GM12878 (cell line): ENCODE measurements at regions not wholly inside any gene's neighbourhood (a gene's known extent, or its start where the extent isn't known, plus 50 kb on each side); places are given as distances from the start of the nearest gene placed in this dataset.

Source experiments
- CEBPB ChIP-seq, 2 experiments: fragments of 150-350 bp in 1 of 2; IDR thresholded peaks; 2 replicates each; pipeline ENCODE4 v1.6.1; 2012 to 2014; ENCODE audit warnings: low read depth in 2 of 2, low read length in 2 of 2, borderline replicate concordance in 1 of 2, inconsistent platforms in 1 of 2
- CREB1 ChIP-seq: IDR thresholded peaks from 2 replicates; pipeline ENCODE4 v1.6.1; 2012; ENCODE audit warnings: low read depth, mild to moderate bottlenecking, inconsistent platforms
- DPF2 ChIP-seq: fragments of 450-650 bp; IDR thresholded peaks from 2 replicates; pipeline ENCODE4 v1.6.1; 2017; ENCODE audit warnings: mild to moderate bottlenecking
- IRF4 ChIP-seq: IDR thresholded peaks from 2 replicates; pipeline ENCODE4 v1.6.1; 2011; ENCODE audit warnings: low read depth, low read length
- MYC ChIP-seq: IDR thresholded peaks from 2 replicates; pipeline ENCODE4 v1.6.1; 2011; ENCODE audit warnings: mild to moderate bottlenecking, low read length, moderate library complexity, inconsistent platforms; ENCODE audit not compliant: insufficient read depth, insufficient replicate concordance, insufficient read length, severe bottlenecking
- NR2C2 ChIP-seq: IDR thresholded peaks from 2 replicates; pipeline ENCODE4 v1.6.1; 2011; ENCODE audit warnings: borderline replicate concordance, low read depth; ENCODE audit not compliant: control insufficient read depth, insufficient read length
- NRF1 ChIP-seq: conservative IDR thresholded peaks from 2 replicates; pipeline ENCODE4 v1.6.1; 2011; ENCODE audit warnings: mild to moderate bottlenecking, low read depth, low read length, improper control_type of control experiment
- POLR2AphosphoS5 ChIP-seq: IDR thresholded peaks from 2 replicates; pipeline ENCODE4 v1.6.1; 2011; ENCODE audit warnings: mild to moderate bottlenecking, low read length, inconsistent platforms
- POU2F2 ChIP-seq: IDR thresholded peaks from 3 replicates; pipeline ENCODE4 v1.6.1; 2011; ENCODE audit warnings: low read depth, mild to moderate bottlenecking, low read length, borderline replicate concordance
- TARDBP ChIP-seq: IDR thresholded peaks from 2 replicates; pipeline ENCODE4 v1.6.1; 2016; ENCODE audit warnings: borderline replicate concordance
- USF1 ChIP-seq: IDR thresholded peaks from 2 replicates; pipeline ENCODE4 v1.6.1; 2011; ENCODE audit warnings: borderline replicate concordance, low read depth, mild to moderate bottlenecking, moderate library complexity, mixed read lengths, low read length; ENCODE audit not compliant: insufficient read depth; ENCODE audit errors: extremely low read length
- YY1 ChIP-seq: IDR thresholded peaks from 2 replicates; pipeline ENCODE4 v1.6.1; 2011; ENCODE audit warnings: low read depth, mild to moderate bottlenecking, low read length
- TF ChIP-seq, protein P1 (sequence below): IDR thresholded peaks from 2 replicates; pipeline ENCODE4 v1.6.1; 2012; ENCODE audit warnings: mild to moderate bottlenecking, low read depth, low read length
- TF ChIP-seq, protein P2 (sequence below), 3 experiments: IDR thresholded peaks in 2 of 3; conservative IDR thresholded peaks in 1 of 3; 2 replicates each; pipeline ENCODE4 v1.5.1; 2011; ENCODE audit warnings: low read depth in 3 of 3, low read length in 3 of 3, mild to moderate bottlenecking in 3 of 3, control low read depth in 2 of 3, moderate library complexity in 2 of 3, inconsistent platforms in 1 of 3, mixed read lengths in 1 of 3; ENCODE audit not compliant: control insufficient read depth in 2 of 3, insufficient read depth in 1 of 3; ENCODE audit errors: extremely low read depth in 1 of 3

- TF ChIP-seq, protein P1, sequence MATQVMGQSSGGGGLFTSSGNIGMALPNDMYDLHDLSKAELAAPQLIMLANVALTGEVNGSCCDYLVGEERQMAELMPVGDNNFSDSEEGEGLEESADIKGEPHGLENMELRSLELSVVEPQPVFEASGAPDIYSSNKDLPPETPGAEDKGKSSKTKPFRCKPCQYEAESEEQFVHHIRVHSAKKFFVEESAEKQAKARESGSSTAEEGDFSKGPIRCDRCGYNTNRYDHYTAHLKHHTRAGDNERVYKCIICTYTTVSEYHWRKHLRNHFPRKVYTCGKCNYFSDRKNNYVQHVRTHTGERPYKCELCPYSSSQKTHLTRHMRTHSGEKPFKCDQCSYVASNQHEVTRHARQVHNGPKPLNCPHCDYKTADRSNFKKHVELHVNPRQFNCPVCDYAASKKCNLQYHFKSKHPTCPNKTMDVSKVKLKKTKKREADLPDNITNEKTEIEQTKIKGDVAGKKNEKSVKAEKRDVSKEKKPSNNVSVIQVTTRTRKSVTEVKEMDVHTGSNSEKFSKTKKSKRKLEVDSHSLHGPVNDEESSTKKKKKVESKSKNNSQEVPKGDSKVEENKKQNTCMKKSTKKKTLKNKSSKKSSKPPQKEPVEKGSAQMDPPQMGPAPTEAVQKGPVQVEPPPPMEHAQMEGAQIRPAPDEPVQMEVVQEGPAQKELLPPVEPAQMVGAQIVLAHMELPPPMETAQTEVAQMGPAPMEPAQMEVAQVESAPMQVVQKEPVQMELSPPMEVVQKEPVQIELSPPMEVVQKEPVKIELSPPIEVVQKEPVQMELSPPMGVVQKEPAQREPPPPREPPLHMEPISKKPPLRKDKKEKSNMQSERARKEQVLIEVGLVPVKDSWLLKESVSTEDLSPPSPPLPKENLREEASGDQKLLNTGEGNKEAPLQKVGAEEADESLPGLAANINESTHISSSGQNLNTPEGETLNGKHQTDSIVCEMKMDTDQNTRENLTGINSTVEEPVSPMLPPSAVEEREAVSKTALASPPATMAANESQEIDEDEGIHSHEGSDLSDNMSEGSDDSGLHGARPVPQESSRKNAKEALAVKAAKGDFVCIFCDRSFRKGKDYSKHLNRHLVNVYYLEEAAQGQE: no peak
- TF ChIP-seq NR2C2: no peak
- no peak for TF ChIP-seq NRF1
- TF ChIP-seq IRF4: no peak
- TF ChIP-seq TARDBP: no peak
- no peak for TF ChIP-seq DPF2
- TF ChIP-seq, protein P2, sequence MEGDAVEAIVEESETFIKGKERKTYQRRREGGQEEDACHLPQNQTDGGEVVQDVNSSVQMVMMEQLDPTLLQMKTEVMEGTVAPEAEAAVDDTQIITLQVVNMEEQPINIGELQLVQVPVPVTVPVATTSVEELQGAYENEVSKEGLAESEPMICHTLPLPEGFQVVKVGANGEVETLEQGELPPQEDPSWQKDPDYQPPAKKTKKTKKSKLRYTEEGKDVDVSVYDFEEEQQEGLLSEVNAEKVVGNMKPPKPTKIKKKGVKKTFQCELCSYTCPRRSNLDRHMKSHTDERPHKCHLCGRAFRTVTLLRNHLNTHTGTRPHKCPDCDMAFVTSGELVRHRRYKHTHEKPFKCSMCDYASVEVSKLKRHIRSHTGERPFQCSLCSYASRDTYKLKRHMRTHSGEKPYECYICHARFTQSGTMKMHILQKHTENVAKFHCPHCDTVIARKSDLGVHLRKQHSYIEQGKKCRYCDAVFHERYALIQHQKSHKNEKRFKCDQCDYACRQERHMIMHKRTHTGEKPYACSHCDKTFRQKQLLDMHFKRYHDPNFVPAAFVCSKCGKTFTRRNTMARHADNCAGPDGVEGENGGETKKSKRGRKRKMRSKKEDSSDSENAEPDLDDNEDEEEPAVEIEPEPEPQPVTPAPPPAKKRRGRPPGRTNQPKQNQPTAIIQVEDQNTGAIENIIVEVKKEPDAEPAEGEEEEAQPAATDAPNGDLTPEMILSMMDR (IDR thresholded peaks at IDR 0.05 in 2 of 3, conservative IDR thresholded peaks at IDR 0.05 in 1 of 3; ENCODE audit: control insufficient read depth in 2 of 3, extremely low read depth in 1 of 3, insufficient read depth in 1 of 3, low read depth in 3 of 3, low read length in 3 of 3): no peak
- TF ChIP-seq POU2F2: no peak
- no peak for TF ChIP-seq USF1
- no peak for TF ChIP-seq POLR2AphosphoS5
- TF ChIP-seq CEBPB (IDR thresholded peaks at IDR 0.05; ENCODE audit: borderline replicate concordance in 1 of 2, low read depth in 2 of 2, low read length in 2 of 2): no peak
- no peak for TF ChIP-seq CREB1
- no peak for TF ChIP-seq MYC
- TF ChIP-seq YY1: no peak
These were observed 344.8 kb downstream of the ZNF674 start for GRCh38 chrX:46200413-46200812.
